ENCODE measurements at regions not wholly inside any gene's neighbourhood (a gene's known extent, or its start where the extent isn't known, plus 50 kb on each side); places are given as distances from the start of the nearest gene placed in this dataset.

DNA sequence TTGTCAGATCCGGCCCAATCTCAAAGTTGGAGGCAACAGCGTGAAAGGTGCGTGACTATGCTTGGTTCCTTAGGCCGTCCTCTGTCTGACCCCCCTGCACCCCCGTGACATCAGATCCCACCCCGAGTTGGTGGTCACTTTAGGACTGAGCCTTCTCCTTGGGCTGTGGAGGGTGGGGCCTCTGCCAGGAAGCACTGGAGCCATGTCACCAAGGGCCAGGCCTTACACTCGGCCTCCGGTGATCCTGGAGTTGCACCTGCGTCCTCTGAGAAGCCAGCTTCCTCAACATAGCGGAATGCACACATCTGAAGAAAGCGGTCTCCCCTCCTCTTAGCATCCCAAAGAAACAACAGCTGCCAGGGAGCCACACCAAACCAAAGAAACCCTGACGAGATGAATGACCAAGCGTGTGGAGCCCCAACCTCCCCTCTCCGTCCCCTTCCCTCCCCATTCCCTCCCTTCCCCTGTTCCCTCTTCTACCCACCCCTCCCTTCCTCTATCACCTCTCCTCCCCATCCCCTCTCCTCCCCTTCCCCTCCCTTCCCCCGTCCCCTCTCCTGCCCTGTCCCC lies 182.6 kb downstream of the TTLL2 start:
- Histone ChIP-seq H3K4me1 (no peaks in the 10 kb centered on the region), H3K36me3 (ENCODE audit: low read depth, missing control alignments) (no peaks in the 10 kb centered on the region), H3K4me3 (no peak overlapping the region), H3K9me3 (no peaks in the 10 kb centered on the region), H3K27ac (no peak overlapping the region), H3K27me3 (no peaks in the 10 kb centered on the region)
- WGBS, 2 donors: 91 to 92% methylated on average over 11 to 15 of the region's 15 CpGs
- no peak for DNase-seq
- intact Hi-C loops (cut with DNase I; ENCODE audit: low total_unique reads): no loop called here
- TF ChIP-seq POLR2A (IDR thresholded peaks at IDR 0.05): no peak
- TF ChIP-seq, protein P1, sequence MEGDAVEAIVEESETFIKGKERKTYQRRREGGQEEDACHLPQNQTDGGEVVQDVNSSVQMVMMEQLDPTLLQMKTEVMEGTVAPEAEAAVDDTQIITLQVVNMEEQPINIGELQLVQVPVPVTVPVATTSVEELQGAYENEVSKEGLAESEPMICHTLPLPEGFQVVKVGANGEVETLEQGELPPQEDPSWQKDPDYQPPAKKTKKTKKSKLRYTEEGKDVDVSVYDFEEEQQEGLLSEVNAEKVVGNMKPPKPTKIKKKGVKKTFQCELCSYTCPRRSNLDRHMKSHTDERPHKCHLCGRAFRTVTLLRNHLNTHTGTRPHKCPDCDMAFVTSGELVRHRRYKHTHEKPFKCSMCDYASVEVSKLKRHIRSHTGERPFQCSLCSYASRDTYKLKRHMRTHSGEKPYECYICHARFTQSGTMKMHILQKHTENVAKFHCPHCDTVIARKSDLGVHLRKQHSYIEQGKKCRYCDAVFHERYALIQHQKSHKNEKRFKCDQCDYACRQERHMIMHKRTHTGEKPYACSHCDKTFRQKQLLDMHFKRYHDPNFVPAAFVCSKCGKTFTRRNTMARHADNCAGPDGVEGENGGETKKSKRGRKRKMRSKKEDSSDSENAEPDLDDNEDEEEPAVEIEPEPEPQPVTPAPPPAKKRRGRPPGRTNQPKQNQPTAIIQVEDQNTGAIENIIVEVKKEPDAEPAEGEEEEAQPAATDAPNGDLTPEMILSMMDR (IDR thresholded peaks at IDR 0.05): no peak

DNA sequence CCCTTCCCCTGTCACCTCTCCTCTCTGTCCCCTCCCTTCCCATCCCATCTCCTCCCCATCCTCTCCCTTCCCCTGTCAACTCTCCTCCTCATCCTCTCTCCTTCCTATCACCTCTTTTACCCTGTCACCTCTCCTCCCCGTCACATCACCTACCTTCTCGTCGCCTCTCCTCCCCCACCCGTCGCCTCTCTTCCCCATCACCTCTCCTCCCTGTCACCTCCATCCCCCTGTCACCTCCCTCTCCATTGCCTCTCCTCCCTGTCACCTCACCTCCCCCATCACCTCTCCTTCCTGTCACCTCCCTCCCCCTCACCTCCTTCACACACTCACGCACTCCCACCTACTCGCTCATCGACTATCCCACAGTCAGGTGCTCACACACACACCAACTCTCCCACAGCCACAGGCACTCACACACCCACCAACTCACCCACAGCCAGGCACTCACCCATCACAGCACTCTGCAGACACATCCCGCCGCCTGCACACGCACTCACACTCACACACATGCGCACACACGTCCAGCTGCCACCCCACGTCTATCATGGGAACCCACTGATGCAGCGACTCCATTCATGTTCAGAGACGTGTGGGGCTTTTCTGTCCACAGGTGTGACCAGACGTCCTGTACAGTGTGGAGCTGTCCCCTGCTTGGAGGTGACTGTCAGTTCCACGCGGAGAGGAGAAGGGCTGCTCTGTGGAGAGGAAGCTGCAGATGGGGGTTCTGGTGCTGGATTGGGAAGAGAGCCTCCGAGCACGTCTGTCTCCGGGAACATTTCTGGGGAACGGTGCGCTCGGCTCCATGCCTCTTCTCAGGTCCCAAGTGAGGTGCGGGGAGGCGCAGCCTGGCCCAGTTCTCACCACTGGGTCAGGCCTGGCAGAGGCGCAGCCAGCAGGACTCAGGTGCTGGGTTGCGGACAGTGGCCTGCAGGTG lies 184.3 kb downstream of the TTLL2 start:
- TF ChIP-seq, protein P1 (IDR thresholded peaks at IDR 0.05): no peak
- no peak for TF ChIP-seq POLR2A (IDR thresholded peaks at IDR 0.05)
- no peaks in the 10 kb centered on the region for H3K9me3 ChIP-seq
- H3K27me3 ChIP-seq: no peaks in the 10 kb centered on the region
- no peak overlapping the region for H3K27ac ChIP-seq
- no peak for DNase-seq
- H3K4me3 ChIP-seq: no peak overlapping the region
- no peaks in the 10 kb centered on the region for H3K4me1 ChIP-seq
- no peaks in the 10 kb centered on the region for H3K36me3 ChIP-seq (ENCODE audit: low read depth, missing control alignments)
- intact Hi-C loops (cut with DNase I; ENCODE audit: low total_unique reads): no loop called here
- WGBS, 2 donors: 91 to 95% methylated on average over 27 to 29 of the region's 29 CpGs

- no peaks in the 10 kb centered on the region for H3K9me3 ChIP-seq
- H3K36me3 ChIP-seq (ENCODE audit: low read depth, missing control alignments): no peaks in the 10 kb centered on the region
- H3K27me3 ChIP-seq: no peaks in the 10 kb centered on the region
- H3K4me1 ChIP-seq: no peaks in the 10 kb centered on the region
- DNase-seq: no peak
- 89 to 92% methylated on average over 10 of the region's 10 CpGs for WGBS, 2 donors
- no peak overlapping the region for H3K27ac ChIP-seq
- TF ChIP-seq, protein P1 (IDR thresholded peaks at IDR 0.05): no peak
- no peak for TF ChIP-seq POLR2A (IDR thresholded peaks at IDR 0.05)
- intact Hi-C loops (cut with DNase I; ENCODE audit: low total_unique reads): no loop called here
- H3K4me3 ChIP-seq: no peak overlapping the region
Measured at GRCh38 chr6:167509853-167510220, 185.0 kb downstream of the TTLL2 start.

DNA sequence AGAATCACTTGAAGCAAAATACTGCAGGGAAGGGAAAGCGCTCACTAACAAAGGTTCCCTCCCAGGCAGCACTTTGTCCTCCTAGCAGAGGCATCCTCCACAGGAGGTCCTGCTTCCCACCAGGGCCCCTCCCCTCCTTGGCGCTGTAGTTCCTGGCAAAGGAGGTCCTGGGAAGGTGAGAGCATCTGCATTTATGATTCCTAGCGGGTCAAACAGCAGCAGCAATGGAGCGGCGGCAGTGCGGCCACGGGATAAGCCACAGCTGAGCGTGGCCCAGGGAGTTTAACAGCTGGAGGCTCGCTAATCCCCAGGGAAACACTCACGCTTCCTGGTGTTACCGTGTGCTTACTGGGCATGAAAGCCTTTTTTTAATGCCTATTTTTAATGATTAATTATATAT lies 185.8 kb downstream of the TTLL2 start:
- 79 to 85% methylated on average over 11 of the region's 11 CpGs for WGBS, 2 donors
- Histone ChIP-seq H3K27me3 (no peaks in the 10 kb centered on the region), H3K9me3 (no peaks in the 10 kb centered on the region), H3K4me1 (no peaks in the 10 kb centered on the region), H3K4me3 (no peak overlapping the region), H3K27ac (no peak overlapping the region), H3K36me3 (ENCODE audit: low read depth, missing control alignments) (no peaks in the 10 kb centered on the region)
- DNase-seq: no peak
- TF ChIP-seq, protein P1 (IDR thresholded peaks at IDR 0.05): no peak
- TF ChIP-seq POLR2A (IDR thresholded peaks at IDR 0.05): no peak
- intact Hi-C loops (cut with DNase I; ENCODE audit: low total_unique reads): no loop called here
